Hepatocyte (in vitro differentiated cells): ENCODE measurements at regions not wholly inside any gene's neighbourhood (a gene's known extent, or its start where the extent isn't known, plus 50 kb on each side); places are given as distances from the start of the nearest gene placed in this dataset.

Experiments
- DNase-seq: peaks from one replicate; pipeline ENCODE4 v3.0.0-alpha.2; 2016; ENCODE audit warnings: low spot score
- H2AFZ ChIP-seq: fragments of 200-600 bp; sonication (generic); 2 replicates; pipeline ENCODE4 v1.6.0; 2016; ENCODE audit warnings: antibody characterized with exemption, mild to moderate bottlenecking
- H3K27ac ChIP-seq: fragments of 200-600 bp; sonication (generic); 2 replicates; pipeline ENCODE4 v1.5.1; 2016; ENCODE audit warnings: mild to moderate bottlenecking
- H3K27me3 ChIP-seq: fragments of 200-600 bp; sonication (generic); 2 replicates; pipeline ENCODE4 v1.6.1; 2016
- H3K36me3 ChIP-seq: fragments of 200-600 bp; sonication (generic); replicated peaks from 2 replicates; pipeline ENCODE4 v1.5.1; 2016; ENCODE audit warnings: low read depth; ENCODE audit not compliant: insufficient read depth
- H3K4me1 ChIP-seq: fragments of 200-600 bp; sonication (generic); 2 replicates; pipeline ENCODE4 v1.5.1; 2016; ENCODE audit warnings: mild to moderate bottlenecking, moderate library complexity; ENCODE audit not compliant: insufficient read depth
- H3K4me2 ChIP-seq: fragments of 200-600 bp; sonication (generic); 2 replicates; pipeline ENCODE4 v1.6.0; 2016
- H3K4me3 ChIP-seq: fragments of 200-600 bp; sonication (generic); 2 replicates; pipeline ENCODE4 v1.5.1; 2016; ENCODE audit warnings: mild to moderate bottlenecking
- H3K79me2 ChIP-seq: fragments of 200-600 bp; sonication (generic); 2 replicates; pipeline ENCODE4 v1.6.0; 2017; ENCODE audit warnings: mild to moderate bottlenecking
- H3K9me2 ChIP-seq: fragments of 200-600 bp; sonication (generic); replicated peaks from 2 replicates; pipeline ENCODE4 v1.6.0; 2017; ENCODE audit warnings: mild to moderate bottlenecking; ENCODE audit not compliant: insufficient read depth
- H3K9me3 ChIP-seq: fragments of 200-600 bp; sonication (generic); 2 replicates; pipeline ENCODE4 v1.5.1; 2016; ENCODE audit warnings: low read depth, mild to moderate bottlenecking
- H4K20me1 ChIP-seq: fragments of 200-600 bp; sonication (generic); 2 replicates; pipeline ENCODE4 v1.6.0; 2016; ENCODE audit warnings: mild to moderate bottlenecking; ENCODE audit not compliant: insufficient read depth, poor library complexity, severe bottlenecking
- CTCF ChIP-seq: fragments of 200-600 bp; sonication (generic); IDR thresholded peaks from 2 replicates; pipeline ENCODE4 v1.5.1; 2016; ENCODE audit warnings: antibody characterized with exemption, mild to moderate bottlenecking; ENCODE audit not compliant: poor library complexity
- EZH2 ChIP-seq: fragments of 200-600 bp; sonication (generic); IDR thresholded peaks from 2 replicates; pipeline ENCODE4 v1.6.1; 2016; ENCODE audit warnings: antibody characterized with exemption, mild to moderate bottlenecking, borderline replicate concordance
- EZH2phosphoT487 ChIP-seq: fragments of 200-600 bp; sonication (generic); IDR thresholded peaks from one replicate; pipeline ENCODE4 v1.6.1; 2018; ENCODE audit warnings: antibody characterized with exemption, mild to moderate bottlenecking, low read depth, moderate library complexity; ENCODE audit not compliant: unreplicated experiment, severe bottlenecking
- WGBS: methylation state at CpG from one replicate; pipeline ENCODE4 v1.1.6; 2016; ENCODE audit warnings: low lambda C conversion rate; ENCODE audit errors: missing lambda C conversion rate; 5-methylcytosine and 5-hydroxymethylcytosine counted together

DNA sequence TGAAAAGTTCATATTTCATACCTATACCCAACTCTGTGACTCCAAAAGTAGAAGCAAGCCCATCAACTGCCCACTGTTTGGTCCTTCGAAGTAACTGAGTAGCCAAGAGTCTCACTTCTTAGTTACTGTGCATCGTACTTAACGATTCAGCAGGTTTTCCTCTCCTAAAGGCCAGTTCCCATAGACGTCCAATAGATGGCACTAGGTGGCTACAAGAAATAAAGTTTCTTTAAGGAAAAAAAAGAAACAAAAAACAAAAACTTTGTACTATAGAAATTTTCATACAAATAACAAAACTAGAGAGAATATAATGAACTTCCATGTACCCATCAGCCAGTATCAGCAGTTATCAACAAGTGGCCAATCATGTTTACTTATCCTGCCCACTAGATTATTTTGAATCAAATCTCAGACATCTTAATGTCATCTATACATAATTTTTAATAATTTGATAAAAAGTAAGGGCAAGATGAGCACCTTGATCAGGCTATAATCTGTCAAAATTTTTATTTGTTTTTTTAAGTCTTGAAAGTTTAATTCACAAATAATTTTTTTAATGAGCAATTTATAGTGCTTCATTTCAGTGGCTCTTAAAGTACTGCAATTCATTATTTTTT lies 63.8 kb upstream of the ACP3 start:
- Histone ChIP-seq H3K4me3 (no peak overlapping the region), H3K9me2 (no peaks in the 10 kb centered on the region), H3K36me3 (no peaks in the 10 kb centered on the region), H3K4me1 (no peaks in the 10 kb centered on the region), H3K27ac (no peak overlapping the region), H3K9me3 (no peaks in the 10 kb centered on the region), H3K27me3 (no peaks in the 10 kb centered on the region), H2AFZ (no peak overlapping the region), H3K4me2 (no peak overlapping the region), H4K20me1 (no peaks in the 10 kb centered on the region), H3K79me2 (no peaks in the 10 kb centered on the region)
- peak; percentile 79 for DNase-seq
- 15% methylated on average over 4 of the region's 4 CpGs for WGBS
- TF ChIP-seq CTCF: peak; percentile 82
- no peak for TF ChIP-seq EZH2phosphoT487

GRCh38 chr3:132254076-132254755 lies 63.0 kb upstream of the ACP3 start:
- no peak for DNase-seq
- no peaks in the 10 kb centered on the region for H3K9me3 ChIP-seq
- H3K4me1 ChIP-seq: no peaks in the 10 kb centered on the region
- H3K36me3 ChIP-seq: no peaks in the 10 kb centered on the region
- 87% methylated on average over 4 of the region's 4 CpGs for WGBS
- H3K27me3 ChIP-seq: no peaks in the 10 kb centered on the region
- no peak overlapping the region for H3K27ac ChIP-seq
- H2AFZ ChIP-seq: no peak overlapping the region
- no peaks in the 10 kb centered on the region for H4K20me1 ChIP-seq
- H3K79me2 ChIP-seq: no peaks in the 10 kb centered on the region
- no peaks in the 10 kb centered on the region for H3K9me2 ChIP-seq
- TF ChIP-seq CTCF (no peak), EZH2phosphoT487 (no peak), EZH2 (no peak)
- H3K4me3 ChIP-seq: no peak overlapping the region
- H3K4me2 ChIP-seq: no peak overlapping the region

DNA sequence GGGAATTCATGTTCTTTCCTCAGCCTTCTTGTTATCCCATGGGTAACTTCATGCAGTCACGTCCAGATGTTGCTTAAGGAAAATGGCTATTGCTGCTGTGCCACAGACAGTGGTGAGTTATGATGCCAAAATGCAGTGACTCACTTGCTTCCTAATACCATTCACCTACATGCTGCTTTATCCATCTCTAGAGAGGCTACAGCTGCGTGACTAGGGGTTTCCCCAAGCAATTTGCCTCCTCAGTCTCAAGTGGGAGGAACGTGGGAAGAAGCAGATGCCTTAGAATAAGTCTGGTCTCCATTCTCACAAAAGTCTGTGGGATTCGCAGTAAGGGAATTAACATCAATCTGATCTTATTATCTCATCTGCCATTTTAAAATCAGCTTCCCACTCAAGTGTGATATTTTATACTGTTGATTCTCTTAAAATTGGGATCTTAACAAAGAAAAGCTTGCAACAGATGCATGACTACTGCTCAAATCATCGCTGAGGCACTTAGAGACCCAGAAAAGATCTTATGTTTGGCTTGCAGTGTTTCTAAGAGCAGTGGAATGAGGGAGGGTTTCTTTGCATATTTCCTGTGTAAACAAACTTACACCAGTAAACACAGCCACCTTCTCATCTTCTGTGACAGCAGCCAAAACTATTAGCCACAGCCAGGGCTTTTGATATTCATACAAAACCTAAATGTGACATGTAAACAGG lies 62.0 kb upstream of the ACP3 start:
- Histone ChIP-seq H3K4me3 (no peak overlapping the region), H3K9me3 (no peaks in the 10 kb centered on the region), H3K4me2 (no peak overlapping the region), H3K79me2 (no peaks in the 10 kb centered on the region), H3K27ac (peak overlapping the region; percentile 5), H4K20me1 (no peaks in the 10 kb centered on the region), H2AFZ (no peak overlapping the region), H3K9me2 (no peaks in the 10 kb centered on the region), H3K27me3 (no peaks in the 10 kb centered on the region), H3K36me3 (no peaks in the 10 kb centered on the region), H3K4me1 (no peaks in the 10 kb centered on the region)
- DNase-seq: peak; percentile 26
- WGBS: 38% methylated on average over 5 of the region's 5 CpGs
- TF ChIP-seq EZH2: no peak
- no peak for TF ChIP-seq EZH2phosphoT487
- no peak for TF ChIP-seq CTCF
